ENCODE measurements at regions not wholly inside any gene's neighbourhood (a gene's known extent, or its start where the extent isn't known, plus 50 kb on each side); places are given as distances from the start of the nearest gene placed in this dataset.

DNA sequence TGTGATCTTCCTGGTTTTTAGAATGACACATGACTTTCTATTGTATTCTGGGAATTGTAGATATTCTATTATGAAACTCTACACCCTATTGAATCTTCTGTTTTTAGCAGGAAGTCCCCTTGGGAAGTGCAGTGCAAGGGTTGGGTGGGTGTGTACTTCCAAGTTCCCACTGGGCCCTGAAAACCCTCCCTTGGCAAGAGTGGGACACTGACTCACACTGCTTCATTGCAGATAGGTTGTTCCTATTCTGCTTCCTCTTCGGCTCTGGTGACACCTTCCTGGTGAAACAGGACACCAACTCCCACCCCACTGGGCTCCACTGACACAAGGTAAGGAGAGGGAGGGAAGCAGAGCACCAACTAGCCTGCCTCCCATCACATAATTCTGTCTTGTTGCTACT, 121.8 kb downstream of the KCTD12 start:
- TF ChIP-seq, protein P1, sequence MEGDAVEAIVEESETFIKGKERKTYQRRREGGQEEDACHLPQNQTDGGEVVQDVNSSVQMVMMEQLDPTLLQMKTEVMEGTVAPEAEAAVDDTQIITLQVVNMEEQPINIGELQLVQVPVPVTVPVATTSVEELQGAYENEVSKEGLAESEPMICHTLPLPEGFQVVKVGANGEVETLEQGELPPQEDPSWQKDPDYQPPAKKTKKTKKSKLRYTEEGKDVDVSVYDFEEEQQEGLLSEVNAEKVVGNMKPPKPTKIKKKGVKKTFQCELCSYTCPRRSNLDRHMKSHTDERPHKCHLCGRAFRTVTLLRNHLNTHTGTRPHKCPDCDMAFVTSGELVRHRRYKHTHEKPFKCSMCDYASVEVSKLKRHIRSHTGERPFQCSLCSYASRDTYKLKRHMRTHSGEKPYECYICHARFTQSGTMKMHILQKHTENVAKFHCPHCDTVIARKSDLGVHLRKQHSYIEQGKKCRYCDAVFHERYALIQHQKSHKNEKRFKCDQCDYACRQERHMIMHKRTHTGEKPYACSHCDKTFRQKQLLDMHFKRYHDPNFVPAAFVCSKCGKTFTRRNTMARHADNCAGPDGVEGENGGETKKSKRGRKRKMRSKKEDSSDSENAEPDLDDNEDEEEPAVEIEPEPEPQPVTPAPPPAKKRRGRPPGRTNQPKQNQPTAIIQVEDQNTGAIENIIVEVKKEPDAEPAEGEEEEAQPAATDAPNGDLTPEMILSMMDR (IDR thresholded peaks at IDR 0.05; ENCODE audit: low read depth, low read length) = no peak
- TF ChIP-seq POLR2A (IDR thresholded peaks at IDR 0.05; ENCODE audit: extremely low read depth, insufficient read length) = no peak
- TF ChIP-seq, protein P2, sequence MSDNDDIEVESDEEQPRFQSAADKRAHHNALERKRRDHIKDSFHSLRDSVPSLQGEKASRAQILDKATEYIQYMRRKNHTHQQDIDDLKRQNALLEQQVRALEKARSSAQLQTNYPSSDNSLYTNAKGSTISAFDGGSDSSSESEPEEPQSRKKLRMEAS (IDR thresholded peaks at IDR 0.05; ENCODE audit: low read depth, low read length) = no peak
- TF ChIP-seq MYC (IDR thresholded peaks at IDR 0.05; ENCODE audit: low read depth, low read length) = no peak
